ENCODE measurements at regions not wholly inside any gene's neighbourhood (a gene's known extent, or its start where the extent isn't known, plus 50 kb on each side); places are given as distances from the start of the nearest gene placed in this dataset.

DNA sequence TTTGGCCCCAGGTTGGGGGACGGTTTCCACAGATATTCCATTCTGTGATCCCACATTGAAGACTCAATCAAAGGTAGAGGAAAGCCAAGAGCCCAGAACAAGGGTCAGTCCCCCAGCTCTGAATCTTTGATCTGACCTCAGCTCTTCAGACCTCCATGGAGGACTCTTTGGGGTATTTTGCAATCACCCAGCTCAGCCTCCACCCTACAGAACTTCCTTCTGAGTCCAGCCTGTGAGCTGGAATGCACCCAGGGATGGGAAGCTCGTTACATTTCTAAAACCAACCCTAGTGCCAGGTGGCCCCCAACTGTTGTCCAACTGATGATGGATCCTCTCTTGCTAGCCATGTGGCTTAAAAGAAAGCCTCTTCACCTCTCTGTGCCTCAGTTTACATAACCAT lies 335.3 kb downstream of the MN1 start:
- DNase-seq, result no peak

DNA sequence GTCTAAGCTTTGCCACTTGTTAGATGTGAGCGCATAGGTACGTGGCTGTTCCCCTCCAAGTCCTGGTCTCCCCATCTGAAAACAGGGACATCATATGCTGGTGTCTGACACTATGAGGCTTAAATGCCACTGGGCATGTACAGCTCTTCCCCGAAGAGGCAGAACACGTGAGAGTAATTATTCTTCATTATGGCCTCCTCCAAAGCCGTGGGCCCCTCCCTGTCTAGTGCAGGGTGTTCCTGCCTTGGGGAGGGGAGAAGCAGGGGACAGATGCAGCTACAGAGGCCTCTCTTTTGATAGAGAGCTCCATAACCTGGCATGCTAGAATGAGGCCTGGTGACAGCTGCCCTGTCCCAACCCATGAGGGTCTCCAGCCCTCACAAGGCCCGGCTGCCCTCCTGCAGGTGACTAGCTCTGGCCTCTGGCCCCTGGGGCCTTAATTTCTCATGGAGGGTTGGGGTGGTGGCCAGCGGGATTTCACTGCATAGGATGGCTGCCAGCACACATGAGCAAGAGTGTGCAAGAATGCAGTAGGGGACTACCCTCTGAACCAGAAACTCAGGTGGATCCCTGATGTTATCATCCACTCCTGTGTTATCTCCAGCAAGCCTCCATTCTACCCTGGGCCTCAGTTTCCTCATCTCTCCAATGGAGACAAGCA lies 334.6 kb downstream of the MN1 start:
- no peak for DNase-seq

DNA sequence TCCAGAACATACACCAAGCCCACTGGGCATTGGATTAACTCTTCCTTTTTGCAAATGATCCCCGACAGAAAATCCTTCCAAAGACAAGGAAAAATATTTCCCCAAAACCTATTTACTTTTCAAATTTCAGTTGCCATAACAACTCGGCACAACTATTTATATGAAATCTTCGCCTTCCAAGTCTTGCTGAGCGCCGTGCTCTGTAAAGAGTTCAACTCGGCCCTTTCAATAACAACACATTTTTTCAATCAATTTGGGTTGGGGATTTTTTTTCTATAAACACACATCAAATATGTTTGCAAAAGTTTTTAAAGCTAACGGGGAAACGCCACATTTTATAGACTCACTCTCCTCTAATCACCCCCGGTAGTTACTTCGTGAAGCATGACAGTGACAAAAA lies 333.8 kb downstream of the MN1 start:
- peak; percentile 72 to 89 (median 83) for DNase-seq

DNA sequence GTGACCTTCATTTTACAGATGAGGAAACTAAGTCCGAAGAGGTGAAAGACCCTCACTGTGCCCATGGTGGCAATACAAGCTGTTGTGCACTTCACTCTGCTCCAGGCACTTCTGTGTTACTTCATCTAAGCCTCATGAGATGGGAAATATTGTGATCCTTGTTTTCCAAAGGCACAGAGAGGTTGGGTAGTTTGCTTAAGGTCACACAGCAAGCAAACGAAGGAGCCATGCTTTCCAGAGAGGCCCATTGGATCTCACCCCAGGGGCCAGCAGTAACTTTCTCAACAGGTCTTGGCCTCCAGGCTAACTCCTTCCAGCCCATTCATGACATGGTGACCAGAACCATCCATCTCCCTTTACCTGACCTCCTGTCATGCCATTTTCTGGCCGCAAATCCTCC lies 332.8 kb downstream of the MN1 start:
- DNase-seq, result no peak

DNA sequence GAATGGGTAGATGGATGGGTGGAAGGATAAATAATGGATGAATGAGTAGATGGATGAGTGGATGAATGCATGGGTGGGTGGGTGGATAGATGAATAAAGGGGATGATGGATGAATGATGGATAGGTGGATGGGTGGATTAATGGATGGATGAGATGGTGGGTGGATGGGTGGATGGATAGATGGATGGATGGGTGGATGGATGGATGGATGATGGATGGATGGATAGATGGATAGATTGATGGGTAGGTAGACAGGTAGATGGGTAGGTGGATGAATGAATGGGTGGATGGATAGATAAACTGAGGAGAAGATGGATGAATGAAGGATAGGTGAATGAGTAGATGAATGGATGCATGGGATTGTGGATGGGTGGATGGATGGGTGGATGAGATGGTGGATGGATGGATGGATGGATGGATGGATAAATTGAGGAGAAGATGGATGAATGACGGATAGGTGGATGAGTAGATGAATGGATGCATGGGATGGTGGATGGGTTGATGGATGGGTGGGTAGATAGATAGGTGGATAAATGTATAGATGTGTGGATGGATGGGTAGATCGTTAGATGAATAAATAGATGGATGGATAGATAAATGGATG lies 331.3 kb downstream of the MN1 start:
- DNase-seq, result no peak

DNA sequence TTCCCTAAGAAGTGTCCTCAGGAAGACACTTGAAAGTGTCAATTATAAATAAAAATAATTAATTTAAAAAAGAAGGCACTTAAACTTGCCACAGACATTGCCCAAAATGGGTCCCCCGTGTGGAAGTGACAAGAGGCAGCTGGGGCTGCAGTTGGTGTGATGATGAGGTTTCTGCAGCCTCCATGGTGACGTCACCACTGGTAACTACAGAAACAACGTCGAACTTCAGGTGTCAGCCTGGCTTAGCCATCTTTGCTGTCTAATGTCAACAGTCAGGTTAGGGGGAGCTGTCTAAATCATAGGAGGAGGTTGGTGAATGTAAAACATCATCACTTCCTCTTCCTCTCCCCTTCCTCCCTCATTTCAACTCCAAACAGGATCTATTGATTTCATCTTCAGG lies 328.6 kb downstream of the MN1 start:
- no peak for DNase-seq

DNA sequence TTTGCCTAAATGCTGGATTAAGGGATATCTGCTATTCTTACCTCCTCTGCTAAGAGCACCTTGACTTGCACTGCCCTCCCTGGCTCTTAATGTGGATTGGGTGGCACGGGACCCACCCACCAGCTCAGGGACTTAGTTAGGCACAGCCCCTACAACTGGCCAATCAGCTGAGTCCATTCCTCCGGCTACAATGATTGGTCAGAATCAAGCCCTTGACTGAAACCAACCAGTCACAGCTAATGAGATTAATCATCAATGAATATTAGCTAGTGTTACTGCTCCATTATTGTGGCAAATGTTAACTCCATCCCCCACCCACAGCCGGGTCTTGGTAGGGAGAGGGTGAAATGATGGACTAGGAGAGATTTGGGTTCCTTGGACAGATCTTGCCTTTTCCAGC lies 328.0 kb downstream of the MN1 start:
- no peak for DNase-seq

DNA sequence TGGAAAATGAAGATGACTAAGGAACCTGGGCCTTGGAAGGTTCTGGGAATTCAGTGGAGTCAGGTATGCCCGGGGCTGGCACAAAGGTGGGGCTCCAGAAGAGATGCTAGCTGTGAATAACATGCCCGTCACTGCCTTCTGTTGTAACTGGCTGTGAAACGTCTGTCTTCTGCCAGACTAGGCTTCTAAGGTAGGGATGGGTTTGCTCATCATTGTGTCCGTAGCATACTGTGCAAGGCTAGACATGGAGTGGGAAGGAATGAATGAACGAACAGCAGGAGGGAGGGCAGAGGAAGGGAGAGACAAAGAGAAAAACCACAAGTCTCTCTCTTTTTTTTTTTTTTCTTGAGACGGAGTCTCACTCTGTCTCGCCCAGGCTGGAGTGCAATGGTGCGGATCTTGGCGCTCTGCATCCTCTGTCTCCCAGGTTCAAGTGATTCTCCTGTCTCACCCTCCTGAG lies 327.4 kb downstream of the MN1 start:
- DNase-seq, result no peak

DNA sequence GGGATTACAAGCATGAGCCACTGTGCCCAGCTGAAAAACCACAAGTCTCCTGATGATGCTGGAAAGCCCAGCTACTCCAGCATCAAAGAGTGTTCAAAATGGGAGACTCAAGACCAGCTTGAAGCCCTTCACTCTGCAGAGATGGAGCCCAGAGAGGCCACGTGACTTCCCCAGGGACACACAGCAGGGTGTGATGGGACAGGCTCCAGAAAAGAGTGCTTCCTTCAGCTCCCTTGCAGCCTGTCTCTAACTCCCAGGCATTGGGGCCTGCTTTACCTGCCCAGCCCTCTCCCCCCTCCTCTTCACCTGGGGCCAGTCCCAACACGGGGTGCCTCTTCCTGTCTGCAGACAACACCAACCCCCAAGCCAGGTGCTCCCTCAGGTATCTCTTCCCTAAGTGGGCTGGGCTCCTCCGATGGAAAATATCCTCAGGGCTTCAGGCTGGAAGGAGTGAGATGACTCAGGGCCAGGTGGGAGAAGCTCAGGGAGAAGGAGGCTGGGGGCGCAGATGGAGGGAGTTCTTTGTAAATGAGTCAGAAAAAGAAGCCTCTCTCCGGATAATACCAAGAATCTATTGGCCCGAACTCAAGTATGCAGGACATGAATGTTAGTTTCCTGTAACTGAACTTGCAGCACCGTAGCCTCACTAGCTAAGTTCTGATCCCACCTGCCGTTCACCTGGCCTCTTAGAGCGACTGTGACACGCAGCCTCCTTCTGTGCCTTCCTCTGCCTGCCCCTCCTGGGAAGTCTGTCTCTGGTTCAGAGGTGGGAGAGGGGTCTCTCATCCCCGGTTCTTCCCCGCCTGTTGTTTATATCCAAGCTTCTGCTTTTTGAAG lies 326.6 kb downstream of the MN1 start:
- DNase-seq, result peak; percentile 59 to 90 (median 79)

DNA sequence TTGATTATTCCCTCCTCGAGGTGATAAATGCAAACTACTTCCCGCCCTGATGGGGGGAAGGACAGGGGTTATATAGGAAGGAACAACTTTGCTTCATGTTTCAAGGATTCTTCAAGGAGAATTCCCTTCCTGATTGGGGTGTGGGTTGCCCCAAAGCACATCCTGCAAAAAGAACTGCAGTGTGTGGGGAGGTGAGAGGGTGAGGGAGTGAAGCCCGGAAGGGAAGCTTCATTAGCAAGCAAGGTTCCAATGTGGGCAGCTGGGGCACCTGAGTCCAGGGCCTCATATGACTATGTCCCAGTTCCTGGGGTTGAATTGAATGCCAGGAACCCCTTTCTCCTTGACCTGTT lies 326.0 kb downstream of the MN1 start:
- DNase-seq, result no peak

DNA sequence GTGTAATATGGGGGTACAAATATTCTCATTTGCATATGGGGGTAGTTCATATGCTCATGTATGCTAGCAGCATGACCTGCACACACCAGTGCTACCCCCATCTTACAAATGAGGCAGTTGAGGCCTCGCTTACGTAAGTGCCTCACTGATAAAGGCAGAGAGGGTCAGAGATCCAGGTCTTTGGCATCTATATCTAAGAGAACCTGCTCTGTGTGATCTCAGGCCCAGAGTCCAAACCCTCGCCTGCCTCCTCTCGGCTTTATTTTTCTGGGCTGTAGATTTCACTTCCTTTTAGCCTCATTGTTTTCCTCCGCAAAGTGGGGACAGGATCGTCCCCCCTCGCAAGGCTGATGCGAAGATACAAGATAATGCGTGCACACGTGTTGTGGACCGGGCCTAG lies 325.2 kb downstream of the MN1 start:
- no peak for DNase-seq

DNA sequence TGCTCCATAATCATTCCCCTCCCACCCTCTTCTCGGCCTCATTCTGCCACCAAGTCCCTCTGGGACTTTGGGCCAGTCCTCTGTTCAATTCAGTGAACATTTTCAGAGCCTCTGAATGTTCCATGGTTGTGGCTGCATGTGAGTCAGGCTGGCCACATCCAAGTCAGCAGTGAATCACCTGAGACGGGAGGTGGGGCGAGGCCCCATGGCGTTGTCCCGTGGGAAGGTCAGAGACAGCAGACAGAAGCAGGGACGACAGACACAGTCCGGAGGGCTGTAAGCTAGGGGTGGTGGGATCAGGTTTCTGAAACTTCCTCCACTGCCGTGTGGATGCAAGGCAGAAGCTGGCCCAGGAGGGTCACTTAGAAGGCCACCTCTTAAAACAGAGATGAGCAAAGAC lies 324.8 kb downstream of the MN1 start:
- DNase-seq, result peak in 1 of 3 donors; percentile 43

DNA sequence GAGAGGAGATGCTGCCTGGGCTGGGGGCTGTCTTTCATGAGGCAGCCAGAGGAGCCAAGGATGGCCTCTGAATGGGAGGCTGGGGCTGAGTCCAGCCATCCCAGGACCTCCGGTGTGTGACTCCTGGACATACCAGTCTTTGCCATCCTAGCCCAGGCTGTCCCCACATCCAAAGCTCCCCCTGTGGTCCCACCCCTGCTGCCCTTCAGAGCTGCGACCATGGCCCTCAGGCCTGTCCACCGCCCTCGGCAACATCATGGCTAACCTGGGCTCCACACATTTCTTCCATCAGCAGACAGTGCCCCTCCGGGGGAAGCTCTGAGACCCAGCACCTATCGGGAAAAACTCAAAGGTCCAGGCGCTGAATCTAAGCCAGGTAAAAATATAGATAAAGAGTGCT lies 324.4 kb downstream of the MN1 start:
- DNase-seq, result no peak

DNA sequence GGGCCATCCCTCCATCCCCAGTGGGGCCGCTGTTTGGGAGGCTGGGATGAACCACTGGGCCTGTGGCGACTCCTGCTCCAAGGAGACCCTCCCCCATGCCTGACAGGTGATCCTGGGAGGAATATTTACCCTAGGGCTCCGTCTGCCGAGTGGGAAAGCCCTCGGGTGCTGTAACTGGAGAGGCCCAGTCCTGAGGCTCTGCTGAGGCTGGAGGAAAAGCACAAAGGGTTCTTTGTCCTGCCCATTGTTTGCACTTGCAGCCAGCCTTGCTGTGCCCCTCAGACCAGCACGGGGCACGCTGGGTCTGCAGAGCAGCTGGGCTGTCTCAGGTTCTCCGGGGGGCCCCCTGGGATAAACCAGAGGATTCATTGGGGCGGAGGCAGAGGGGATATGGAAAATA lies 321.1 kb downstream of the MN1 start:
- no peak for DNase-seq

DNA sequence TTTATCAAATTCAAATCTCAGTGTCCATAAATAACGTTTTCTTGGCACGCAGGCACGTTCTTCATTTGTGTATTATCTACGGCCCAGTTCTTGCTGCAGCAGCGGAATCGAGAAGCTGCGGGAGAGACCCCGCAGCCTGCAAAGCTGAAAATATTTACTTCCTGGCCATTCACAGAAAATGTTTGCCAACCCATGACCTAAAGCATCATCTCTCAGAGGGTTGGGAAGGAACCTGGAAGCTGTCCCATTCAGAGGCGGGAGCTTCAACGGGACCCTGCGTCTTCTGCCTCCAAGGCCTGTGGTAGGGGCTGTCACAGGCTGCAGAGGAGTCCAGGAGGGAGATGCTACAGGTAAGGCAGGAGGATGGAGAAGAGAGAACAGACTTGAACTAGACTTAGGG lies 319.2 kb downstream of the MN1 start:
- peak in 1 of 3 donors; percentile 49 for DNase-seq

DNA sequence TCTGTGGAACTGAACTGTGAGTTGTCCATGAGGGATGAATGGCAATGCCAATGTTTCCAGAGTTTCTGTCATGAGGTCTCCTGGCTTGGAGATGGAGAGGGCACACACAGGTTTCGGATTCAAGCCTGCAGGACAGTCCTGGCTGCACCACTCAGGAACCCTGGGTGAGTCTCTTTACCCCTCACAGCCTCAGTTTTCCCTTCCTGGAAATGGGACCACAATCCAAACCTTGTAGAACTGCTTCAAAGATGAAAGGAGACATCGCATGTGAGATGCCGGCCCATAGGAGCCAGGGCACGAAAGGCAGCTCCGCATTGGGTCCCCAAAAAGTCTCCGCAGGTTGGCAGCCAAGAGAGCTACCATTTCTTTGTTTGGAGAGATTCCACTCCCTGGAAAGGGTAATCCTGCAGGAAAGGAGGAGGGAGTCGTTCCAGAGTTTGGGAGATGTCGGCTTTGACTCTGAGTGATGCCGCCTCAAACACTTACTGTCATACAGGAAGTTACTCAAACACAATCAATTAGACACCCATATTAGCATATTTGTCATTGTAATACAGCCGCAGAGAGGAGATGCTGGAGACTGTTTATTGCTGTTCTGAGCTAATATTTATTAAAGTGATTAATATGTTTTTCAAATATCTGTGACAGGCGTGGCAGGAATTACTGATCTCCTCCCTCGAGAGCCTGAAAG lies 318.3 kb downstream of the MN1 start:
- DNase-seq, result no peak

DNA sequence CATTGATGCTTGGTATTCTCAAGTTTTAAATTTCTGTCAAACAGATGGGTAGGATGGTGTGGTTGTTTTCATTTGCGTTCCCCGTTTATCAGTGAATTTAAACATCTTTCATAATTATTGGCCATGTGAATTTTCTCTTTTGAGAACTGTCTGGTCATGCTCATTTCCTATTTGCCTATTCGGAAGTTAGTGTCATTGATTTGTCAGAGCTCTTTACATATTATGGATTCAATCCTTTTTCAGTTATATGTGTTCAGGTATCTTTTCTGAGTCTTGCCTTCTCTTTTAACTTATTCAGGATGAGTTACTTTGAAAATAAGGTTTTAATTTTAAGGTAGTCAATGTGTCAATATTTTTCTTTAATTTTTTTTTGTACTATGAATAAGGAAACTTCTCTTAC lies 315.7 kb downstream of the MN1 start:
- DNase-seq, result no peak

DNA sequence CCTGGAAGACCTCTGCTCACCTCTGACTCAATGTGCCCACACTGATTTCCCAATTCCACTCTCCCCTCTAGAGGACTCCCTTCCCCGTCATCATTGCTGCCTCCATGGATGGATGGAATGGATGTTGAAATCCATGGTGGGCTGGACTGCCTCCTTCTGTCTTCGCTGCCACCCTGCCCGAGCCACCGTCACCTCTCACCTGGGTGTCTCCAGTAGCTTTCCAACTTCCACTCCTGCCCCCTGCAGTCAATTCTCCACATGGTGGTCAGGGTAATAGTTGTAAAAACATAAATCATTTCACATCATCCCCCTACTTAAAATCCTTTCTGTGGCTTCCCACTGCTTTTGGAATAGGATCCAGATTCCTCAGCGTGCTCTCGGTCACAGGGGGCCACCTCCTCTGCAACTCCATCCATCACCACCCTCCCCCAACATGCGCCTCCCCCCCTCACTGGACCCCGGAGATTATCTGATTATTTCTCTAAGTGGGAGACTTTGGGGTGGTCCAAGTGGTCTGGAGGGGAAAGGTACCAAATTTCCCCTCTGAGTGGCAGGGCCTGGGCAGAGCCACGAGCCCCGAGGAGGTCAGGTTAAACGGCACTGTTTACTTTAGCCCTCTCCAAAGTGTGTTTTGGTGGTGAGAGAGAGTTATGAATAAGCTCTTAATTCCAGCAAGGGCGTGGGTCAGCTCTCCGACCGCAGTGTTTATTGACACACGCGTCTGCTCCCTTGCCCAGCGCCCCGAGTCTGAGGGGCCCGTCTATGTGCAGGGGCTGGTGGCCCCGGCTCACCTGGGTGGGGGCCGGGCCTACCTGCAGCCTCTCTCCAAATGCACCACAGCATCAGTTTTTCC lies 313.7 kb downstream of the MN1 start:
- DNase-seq, result no peak

DNA sequence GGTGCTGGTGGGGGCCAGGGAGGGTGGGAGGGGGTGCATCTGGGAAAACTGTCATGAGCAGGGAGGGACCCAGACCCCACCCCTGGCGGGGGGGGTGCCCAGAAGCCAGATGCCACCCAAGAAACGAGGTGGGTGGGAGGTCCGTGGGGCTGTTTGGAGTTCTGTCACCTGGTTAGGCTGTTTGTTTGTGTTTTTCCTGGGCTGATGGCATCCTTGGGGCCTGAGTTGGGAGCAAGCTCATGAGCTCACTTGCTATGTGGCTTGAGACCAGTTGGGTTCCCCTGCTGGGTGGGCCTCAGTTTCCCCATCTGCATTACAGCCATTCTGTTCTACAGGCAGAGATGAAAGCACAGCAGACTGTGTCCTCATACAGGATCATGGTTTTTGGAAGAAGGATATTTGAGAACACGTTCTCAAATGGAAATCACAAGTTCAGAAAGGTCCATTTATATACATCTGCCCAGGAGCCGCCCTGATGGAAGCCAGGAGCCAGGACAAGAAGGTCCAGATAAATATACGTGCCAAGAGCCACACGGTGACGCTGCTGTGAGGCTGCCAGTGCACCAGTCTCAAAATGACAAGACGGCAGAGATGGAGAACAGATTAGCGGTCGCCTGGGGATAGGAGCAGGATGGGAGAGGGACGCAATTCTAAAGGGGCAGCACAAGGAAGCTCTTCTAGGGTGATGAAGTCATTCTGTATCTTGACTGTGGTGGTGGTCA lies 312.9 kb downstream of the MN1 start:
- DNase-seq, result no peak

DNA sequence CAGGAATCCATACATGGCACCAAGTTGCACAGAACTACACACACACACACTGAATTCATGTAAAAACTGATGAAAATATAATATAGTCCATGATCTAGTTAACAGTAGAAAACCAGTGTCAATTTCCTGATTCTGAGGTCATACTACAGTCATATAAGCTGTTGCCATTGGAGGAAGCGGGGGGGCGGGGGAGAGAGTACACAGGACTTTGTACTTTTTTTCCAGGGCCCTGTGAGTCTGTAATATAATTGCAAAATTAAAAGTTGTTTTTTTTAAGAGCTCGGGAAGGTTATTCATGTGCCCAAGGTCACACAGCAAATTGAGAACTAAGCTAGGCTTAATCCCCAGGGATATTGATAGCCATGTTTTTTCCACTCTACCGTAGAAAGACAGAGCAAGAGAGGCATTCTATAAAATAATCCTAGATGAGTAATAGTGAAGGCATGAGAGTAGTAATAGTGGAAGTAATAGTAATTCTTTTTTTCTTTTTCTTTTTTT lies 312.3 kb downstream of the MN1 start:
- no peak for DNase-seq

DNA sequence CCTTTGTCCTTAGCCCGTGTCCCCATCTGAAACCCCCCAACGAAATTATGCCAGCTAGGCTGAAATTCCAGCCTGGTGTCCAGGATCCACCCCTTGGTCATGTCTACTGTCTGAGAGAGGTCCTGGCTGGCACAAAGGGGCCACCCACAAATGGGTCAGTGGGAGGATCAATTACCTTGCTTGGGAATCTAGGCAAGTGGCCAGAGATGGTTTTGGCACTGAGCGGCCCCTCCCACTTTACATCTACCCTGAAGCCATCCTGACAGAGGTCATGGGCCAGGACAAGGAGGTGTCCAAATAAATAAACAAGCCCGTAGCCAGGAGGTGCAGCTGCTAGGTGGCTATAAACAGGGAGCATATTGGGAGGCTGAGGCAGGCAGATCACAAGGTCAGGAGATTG lies 311.5 kb downstream of the MN1 start:
- no peak for DNase-seq

All from muscle of back (tissue), 3 donors.